NCI-H1694 (cell line): ENCODE measurements at regions not wholly inside any gene's neighbourhood (a gene's known extent, or its start where the extent isn't known, plus 50 kb on each side); places are given as distances from the start of the nearest gene placed in this dataset.
"Not testable (repeated sequence)": the region's sequence is repeated elsewhere in the genome, so short reads cannot be mapped to it uniquely, and the experiment has no call there.

Experiments used
- DNase-seq: peaks from one replicate; lab custom pipeline; 2025; lab: John Stamatoyannopoulos, UW

DNA sequence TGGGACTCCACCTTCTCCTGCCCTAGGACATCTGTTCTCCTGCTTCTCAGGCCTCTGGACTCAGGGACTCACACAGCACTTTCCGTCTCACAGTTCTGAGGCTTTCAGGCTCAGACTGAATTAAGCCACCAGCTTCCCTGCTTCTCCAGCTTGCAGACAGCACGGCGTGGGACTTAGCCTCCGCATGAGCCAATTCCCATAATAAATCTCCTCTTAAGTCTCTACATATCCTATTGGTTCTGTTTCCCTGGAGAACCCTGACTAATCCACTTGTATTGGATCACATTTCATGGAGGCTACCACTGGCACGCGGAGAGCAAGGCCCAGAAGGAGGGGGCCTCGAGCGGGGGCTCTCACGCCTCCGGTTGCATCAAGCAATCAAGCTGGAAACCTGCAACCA, 1313.6 kb downstream of the TBC1D22A start:
- DNase-seq = no peak

DNA sequence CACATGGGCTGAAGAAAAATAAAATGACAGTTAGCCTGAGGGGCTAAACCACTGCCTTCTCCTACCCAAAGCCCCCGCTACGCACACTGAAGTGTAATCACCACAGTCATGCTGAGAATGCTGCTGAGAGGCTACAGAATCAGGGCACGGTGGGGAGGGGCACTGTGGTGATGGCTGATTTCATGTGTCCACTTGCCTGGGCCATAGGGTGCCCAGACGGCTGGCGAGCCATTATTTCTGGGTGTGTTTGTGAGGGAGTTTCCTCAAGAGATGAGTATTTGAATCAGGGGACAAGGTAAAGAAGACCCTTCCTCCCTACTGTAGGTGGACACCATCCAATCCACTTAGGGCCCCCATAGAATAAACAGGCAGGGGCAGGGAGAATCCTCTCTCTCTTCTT, 1313.2 kb downstream of the TBC1D22A start:
- no peak for DNase-seq

DNA sequence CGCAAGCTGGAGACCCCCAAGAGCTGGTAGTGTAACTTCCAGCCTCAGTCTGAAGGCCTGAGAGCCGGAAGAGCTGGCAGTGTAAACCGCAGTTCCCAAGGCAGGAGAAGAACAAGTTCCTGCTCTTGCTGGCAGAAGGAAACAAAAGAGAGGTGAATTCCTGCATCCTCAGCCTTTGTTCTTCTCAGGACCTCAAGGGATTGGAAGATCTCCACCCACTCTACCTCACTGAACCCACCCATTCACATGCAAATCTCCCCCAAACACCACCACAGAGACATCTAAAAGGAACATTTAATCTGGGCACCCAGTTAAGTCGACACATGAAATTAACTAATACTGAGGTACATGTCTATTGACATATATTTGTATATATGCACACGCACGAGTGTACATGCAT, 1310.3 kb downstream of the TBC1D22A start:
- DNase-seq = no peak

DNA sequence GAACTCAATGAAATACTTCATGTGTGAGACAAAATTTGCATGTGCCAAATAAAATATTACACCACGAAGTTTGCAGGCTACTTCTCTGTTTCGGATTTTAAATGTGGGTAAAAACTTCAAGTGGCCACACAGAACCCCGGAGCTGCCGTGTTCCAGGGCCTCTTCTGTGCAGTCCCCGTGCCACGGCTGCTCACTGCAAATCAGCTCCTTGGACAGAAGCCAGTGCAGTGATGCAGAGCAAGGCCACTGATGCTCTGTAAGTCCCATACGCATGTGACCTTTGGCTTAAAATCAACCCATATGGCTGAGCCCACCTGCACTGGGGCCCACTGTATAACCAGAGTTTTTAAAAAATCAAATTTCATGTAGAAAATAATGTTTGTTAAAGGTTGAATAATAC, 1309.4 kb downstream of the TBC1D22A start:
- peak; percentile 78 for DNase-seq

DNA sequence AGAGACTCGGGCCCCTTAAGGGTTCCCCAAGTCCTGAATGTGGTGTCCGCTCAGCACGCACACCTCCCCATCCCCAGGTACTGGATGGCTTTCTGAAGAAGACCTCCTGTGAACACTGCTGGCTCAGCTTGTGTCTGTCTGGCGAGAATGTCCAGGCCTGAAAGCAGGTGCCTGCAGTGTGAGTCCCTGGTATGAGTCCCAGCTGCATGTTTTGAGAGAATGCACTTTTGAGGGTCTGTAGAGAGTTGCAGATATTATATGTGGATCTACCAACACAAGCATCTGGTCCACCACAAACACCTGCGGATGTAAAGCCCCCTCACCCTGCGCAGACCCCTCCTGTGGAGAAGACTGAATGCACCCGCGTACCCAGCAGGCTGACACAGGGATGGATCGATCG, 1308.9 kb downstream of the TBC1D22A start:
- no peak for DNase-seq

DNA sequence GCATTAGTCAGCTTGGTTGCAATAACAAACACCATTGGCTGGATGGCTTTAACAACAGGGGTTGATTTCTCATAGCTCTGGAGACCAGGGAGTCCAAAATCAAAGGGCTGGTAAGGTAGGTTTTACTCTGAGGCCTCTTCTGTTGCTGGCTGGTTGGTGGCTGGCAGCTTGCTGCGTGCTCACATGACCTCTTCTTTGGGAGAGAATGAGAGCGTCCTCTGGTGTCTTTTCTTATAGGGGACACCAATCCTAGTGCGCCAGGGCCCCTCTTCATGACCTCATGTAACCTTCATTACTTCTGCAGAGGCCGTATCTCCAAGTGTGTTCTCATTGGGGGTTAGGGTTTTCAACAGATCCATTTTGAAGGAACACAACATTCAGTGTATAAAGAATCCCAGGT, 1308.3 kb downstream of the TBC1D22A start:
- DNase-seq = peak; percentile 34

DNA sequence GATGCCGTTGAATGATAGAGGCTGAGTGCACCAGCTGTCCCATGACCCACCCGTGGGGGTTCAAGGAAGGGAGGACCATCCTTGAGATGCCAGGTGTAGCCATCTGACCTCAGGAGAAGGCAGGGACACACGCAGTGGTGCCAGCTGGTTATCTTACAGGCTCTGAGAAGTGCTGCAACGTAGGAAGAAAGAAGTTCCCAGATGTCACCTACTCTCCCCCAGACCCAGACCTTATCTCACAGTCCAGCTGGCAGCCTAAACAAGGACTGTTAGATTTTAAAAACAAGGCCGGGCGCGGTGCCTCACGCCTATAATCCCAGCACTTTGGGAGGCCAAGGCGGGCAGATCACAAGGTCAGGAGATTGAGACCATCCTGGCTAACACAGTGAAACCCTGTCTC, 1307.6 kb downstream of the TBC1D22A start:
- DNase-seq = no peak

DNA sequence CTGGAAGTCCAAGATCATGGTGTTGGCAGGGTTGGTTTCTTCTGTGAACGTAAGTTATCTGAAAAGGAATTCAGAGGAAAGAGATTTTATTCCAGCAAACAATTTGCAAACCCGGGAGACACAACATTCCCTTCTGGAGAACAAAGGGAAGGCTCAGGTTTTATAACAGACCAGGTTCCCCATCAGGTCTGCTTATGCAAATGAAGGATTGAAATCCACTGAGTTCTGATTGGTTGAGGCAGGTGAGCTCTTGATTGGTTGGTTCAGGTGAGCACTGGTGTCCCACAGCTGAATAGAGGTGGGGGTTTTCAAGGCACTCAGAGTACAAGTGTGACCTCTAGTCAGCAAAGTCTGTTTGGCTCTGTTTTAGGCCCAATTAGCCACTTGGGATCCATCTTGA, 1306.8 kb downstream of the TBC1D22A start:
- DNase-seq = no peak

DNA sequence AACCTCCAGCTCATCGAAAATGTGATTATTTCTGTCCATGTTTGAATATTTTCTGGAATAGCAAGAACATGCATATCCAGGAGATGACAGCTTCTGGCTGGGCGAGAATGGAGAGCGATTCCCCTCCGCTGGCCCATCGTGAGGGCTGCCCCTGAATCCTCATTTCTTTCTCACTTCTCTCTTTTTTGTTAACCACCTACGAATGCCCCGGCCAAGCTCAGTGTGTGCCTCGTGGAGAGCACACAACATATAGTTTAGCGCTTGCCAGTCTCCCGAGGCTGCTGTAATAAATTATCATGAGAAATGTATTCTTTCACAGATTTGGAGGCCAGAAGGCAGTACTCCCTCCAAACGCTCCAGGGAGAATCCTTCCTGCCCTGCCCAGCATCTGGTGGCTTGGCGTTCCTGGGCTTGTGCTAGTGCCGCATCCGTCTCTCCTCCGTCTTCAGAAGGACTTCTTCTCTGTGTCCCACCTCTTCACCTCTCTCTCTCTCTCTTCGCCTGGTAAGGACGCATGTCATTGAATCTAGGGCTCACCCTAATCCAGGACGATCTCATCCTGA, 1306.0 kb downstream of the TBC1D22A start:
- DNase-seq = no peak

DNA sequence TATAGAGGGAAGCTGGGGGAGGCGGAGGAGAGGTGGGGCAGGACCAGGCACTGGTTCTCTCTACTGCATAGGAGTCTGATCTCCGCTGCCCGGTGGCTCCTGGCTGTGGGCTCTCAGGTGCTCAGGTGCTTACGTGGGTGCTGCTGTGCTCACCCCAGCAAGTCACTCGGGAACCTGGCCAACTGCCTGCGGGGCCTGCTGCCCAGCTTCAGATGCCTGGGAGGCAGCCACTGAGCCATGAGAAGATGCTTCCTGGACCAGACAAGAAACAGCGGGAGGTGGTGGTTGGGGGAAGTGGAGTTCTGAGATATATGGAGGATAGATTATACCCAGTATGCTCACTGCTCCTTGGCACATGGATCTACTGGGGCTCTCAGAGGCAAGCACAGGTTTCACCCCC, 1303.4 kb downstream of the TBC1D22A start:
- DNase-seq = peak; percentile 15

DNA sequence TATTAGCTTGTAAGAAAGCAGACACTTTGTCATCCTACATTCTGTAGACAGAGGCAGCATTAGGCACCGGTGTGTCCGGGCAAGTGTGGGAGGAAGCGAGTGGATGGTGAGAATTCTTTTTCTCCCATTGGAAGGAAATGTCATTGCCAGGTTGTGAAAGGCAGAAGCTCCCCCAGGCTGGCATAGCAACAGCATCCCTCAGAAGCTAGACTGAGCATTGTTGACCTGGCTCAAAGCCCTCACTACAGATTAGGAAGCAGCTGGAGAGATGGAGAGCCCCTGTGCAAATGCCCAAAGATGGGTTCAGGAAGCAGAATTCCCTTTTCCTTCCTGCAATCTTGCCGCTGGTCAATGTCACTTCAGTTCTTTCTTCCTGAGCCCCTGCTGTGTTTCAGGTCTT, 1299.3 kb downstream of the TBC1D22A start:
- DNase-seq = peak; percentile 46

DNA sequence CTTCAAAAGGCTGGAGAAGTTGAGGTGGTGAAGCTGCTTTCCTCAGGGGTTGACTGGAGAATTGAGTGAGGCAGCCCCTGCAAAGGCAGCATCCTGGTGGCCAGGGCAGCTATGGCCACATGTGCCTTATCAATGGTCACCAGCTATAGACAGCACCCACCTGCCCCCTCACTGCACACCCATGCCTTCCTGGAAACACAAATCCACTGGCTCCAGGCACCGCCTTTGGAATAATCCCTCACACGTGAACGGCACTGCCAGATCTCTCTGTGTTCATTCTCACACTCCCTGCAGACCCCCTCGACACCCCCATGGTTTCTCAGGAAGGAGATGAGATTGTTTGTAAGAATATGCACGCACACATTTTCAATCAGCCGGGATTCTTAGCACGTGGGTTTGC, 1297.8 kb downstream of the TBC1D22A start:
- DNase-seq = no peak

DNA sequence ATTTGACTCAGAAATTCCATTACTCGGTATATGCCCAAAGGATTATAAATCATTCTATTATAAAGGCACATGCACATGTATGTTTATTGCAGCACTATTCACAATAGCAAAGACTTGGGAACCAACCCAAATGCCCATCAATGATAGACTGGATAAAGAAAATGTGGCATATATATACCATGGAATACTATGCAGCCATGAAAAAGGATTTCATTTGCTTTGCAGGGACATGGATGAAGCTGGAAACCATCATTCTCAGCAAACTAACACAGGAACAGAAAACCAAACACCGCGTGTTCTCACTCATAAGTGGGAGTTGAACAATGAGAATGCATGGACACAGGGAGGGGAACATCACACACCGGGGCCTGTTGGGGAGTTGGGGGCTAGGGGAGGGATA, 1297.1 kb downstream of the TBC1D22A start:
- not testable (repeated sequence) for DNase-seq

DNA sequence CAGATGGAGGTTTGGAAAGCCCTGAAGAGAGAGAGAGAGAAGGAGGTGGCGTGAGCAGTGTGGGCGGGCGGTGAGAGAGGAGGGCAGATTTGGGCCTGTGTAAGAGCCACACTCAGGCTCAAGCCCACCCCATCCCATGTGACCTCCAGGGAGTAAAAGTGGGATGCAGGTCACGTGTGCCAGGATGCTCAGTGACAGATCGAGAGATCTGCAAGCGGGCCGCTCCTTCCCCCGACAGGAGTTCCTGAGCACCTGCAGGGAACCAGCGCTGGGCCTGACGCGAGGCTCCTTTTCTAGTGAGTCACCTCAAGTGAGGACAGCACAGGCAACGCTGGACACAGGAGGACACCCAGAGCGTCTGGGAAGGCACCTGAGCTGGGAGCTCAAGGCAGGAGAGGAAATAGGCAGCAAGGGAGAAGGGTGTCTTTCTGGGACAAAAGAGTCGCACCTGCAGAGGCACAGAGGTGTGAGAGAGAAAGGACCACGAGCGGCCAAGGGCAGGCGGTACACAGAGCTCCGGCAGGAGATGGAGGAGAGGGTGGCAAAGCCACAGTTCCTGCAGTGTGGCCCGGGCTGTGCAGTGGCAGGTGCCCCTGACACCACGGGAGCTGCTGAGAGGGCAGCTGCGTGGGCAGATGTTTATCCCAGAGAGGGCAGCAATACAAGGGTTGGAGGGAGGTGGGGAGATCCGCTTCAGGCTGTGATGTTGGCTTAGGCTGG, 1294.8 kb downstream of the TBC1D22A start:
- no peak for DNase-seq

DNA sequence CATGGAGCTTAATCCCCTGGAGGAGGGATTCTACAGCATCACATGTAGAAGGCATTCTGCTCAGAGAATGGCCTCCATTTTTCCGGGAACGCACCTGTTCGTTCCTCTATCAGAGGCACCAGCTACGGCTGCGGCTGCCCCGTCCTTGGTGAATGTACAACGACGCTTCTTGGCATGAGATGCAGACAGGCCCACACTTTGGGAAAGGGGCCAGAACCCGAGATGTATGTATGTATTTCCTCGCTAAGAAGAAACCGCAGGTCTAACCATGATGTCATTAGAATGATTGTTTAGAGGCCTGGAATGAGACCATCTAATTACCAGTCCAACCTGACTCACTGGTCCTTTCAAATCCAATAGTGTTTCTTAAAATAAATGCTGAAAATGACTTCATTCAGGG, 1293.4 kb downstream of the TBC1D22A start:
- DNase-seq = no peak

DNA sequence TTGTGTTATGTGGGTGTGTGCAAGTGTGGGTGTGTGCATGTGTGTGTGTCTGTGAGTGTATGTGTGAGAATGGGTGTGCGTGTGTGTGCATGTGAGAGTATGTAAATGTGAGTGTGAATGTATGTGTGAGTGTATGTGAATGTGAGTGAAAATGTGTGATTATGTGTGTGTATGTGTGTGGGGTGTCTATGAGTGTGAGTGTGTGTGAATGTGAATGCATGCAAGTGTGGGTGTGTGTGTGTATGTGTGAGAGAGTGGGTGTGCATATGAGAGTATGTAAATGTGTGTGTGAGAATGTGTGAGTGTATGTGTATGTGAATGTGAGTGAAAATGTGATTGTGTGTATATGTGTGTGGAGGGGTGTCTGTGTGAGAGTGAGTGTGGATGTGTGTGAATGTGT, 1292.7 kb downstream of the TBC1D22A start:
- no peak for DNase-seq

DNA sequence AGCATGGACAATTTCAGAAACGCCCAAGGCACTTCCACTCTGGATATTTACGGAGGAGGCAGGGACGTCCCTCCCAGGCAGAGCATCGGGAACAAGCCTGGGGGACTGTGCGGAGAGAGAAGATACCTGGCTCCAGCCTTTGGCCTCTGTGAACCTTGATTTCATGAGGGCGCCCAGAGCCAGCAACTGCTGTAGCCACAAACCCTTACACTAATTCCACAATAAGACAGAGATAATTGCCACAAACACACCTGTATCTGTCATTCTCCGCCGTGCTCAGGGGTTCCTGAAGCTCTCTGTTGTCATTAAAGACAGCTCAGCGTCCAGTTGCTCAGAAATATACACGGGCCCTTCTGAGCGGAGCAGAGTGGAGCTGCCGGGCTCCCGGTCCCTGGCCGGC, 1292.1 kb downstream of the TBC1D22A start:
- DNase-seq = no peak

DNA sequence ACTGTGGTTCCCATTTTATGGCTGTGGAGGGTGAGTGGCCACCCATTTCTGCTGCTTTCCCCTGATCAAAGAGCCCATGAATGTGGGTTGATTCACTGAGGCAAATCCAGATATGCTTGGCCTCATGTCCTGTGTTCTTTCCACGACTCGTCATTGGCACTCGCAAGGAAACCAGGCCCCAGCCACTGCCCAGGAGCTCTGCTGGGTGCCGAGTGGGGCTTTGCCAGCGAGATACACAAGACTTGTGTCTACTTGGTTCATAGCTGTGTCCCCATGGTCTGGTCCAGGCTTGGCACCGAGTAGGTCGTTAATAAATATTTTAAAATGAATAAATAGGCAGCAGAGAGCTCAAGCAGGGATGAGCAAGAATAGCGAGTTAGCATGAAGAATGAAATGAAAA, 1291.5 kb downstream of the TBC1D22A start:
- DNase-seq = no peak

DNA sequence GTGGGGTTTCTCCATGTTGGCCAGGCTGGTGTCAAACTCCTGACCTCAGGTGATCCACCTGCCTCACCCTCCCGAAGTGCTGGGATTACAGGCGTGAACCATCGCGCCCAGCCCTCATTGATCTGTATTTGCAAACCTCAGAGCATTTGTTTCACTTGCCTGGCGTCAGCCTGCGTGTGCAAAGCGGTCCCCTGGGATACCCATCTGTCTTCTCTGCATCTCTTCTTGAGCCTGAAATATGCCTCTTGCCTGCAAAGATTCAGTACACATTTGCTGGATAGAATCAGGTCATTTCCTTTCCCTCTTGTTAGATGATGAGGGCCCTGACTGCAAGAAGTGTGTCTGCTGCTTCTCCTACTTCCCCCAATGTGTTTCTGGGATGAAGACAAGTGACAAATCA, 1291.0 kb downstream of the TBC1D22A start:
- peak; percentile 51 for DNase-seq

DNA sequence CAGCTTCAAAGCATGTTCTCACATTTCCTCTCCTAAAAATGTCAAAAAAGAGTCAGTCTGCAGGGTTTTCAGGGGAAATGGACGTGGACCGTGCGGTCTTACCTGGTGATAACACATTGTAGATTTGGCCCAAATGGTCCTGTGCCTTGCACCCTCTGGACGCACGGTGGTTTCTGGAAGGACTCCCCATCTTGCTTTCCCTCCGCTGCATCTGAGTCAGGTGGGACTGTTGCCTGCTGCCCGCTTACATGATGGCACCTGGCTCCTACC, 1290.1 kb downstream of the TBC1D22A start:
- no peak for DNase-seq

DNA sequence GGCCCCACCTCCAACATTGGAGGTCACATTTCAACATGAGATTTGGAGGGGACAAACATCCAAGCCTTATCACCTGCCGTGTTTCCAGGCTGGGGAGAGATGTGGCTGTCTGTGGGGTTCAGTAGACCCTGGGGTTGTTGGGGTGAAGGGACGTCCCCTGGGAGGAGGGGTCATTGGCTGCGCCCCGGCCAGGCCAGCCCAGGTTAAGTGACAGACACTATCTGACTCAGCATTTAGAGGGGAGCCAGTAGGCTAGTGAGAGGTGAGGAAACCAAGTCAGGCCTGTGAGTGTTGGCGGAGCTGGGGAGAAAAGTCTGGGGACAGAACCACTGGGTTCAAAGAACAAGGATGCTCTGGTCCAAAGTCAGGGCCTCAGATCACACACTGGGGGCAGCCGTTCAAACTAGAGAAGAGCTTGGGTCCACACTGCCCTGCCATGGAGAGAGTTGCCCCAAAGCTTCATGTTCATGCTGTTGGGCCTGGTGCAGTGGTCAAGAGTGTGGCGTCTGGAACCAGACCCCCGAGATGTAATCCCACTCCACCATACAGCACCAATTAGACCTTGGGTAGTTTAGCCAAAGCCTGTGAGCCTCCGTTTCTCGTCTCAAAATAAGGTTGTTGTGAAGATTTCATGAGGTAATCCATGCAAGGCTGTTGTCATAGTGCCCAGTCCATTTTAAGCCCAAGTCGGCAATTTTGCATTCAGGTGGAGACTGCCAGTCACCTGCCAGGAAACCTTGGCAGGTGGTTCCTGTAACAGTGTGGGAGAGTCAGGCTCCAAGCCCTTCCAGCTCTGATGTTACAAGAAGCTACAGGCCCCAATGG, 1289.6 kb downstream of the TBC1D22A start:
- DNase-seq = no peak

DNA sequence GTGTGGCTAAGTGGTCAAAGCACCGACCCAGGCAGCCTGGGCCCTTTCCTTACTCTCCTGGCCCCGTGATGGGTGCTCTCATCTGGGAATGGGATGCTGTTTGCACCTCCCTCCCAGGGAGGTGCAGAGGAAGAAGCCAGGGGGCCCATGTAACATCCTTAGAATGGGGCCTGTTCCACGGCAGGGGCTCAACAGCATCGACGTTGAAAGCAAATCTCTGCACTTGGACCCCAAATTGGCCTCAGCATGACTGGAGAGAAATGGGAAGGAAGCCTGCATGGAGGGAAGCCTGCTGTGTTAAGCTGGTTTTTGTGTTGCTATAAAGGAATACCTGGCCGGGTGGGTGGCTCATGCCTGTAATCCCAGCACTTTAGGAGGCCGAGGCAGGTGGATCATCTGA, 1288.4 kb downstream of the TBC1D22A start:
- DNase-seq = no peak

DNA sequence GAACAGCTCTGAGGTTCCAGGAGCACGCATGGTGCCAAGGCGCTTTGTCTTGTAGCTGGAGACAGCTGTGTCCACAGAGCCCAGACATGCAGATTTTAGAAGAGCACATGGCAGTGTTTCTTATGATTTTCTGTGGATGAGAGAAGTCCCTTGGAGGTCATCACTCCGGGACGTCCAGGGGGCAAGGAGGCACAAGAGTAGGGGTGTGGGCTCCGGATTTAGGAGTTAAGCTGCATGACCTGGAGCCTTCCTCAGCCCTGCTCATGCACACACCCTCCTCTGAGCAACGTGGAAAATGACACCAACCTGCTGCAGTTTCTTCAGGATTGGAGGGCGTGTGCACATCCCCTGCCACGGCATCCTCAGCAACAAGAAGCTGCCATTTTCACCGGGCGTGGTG, 1286.7 kb downstream of the TBC1D22A start:
- DNase-seq = no peak
